A172 (cell line): ENCODE measurements at regions not wholly inside any gene's neighbourhood (a gene's known extent, or its start where the extent isn't known, plus 50 kb on each side); places are given as distances from the start of the nearest gene placed in this dataset.

ENCODE experiments used
- DNase-seq: peaks from one replicate; pipeline ENCODE4 v3.0.0-alpha.2; 2015; ENCODE audit warnings: low spot score

DNA sequence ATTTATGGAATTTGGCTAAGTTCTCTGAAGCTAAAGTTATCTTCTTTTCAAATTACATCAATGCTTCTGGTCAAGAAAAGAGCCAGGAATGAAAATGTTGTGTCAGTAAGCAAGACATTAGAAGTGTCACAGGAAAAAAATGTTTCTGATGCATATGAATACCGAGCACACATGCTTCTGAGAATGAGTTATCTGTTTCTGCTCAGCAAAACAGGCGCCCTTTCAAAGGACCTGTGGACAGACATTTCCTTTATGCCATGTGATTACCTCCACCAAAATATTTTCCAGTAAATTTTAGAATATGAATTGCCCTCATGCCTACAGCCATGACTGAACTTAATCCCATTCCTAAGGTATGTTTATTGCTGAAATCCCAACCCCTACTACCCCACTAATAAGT is 55.4 kb upstream of the RNF180 start:
- no peak for DNase-seq

DNA sequence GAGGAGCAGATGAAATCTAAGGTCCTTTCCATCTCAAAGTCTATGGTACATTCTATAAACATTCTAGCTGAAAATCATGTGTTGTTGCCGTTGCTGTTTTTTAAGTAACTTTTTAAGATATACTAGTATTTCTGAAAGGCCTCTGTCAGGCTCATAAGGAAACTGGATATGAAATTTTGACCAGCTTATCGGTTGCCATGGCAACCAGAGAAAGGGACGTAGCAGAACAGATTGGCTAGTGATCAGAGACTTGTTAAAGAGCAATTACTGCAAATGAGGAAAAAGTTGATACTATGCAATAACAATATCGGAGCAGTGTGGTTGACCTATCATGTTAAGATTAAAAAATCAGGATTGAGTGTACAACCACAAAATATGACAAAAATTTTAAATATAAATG is 57.0 kb upstream of the RNF180 start:
- no peak for DNase-seq

DNA sequence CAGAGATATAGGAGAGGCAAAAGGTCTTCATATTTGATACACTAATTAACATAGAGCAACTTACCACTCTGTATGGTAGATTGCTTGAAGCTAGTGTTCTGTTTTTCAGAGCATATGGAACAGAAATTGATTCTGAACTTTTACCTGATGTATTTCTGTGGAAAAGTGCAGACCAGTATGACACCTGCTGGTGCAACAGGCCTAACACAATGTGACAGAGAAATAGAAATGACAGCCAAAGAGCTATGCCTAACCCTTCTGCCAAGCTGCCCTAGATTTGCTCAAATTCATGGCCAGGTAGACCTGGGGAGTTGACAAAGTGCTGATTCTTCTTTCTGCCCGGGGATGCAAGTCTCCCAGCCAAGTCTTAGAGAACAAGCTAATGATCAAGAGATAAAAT is 65.4 kb upstream of the RNF180 start:
- no peak for DNase-seq

DNA sequence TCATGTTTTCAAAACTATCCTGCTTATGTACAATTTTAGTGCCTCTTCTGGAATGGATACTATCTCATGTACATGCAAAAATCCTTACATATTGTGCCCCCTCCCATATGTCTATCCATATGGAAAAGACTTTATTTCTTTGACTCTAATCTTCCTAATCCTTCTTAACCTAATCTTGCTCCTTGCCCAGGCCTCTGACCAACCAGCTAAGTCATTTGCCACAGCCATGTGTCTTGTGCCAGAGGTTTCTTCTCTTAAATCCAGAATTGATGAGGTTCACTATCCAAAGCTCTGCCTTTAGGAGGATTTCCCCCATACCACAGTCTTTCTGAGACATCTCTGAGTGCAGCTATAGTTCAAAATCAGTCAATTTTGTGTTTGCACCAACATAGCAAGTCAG is 68.9 kb upstream of the RNF180 start:
- no peak for DNase-seq

DNA sequence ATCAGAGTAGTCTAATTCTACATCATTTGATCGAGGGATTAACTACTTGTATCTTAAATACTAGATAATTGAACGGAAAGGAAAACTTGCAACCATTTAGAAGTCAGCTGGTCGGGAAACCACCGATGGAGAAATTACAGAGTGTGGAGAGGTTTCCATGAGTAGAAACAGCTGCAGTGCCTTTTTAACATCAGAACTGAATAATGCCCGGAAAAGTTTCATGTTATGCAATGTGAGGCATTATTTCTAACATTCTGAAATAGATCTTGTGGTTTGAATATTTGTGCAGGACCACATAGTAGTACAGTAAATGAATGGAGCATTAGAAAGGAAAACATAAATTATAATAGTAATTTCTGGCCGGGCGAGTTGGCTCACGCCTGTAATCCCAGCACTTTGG is 88.1 kb upstream of the RNF180 start:
- DNase-seq, result no peak

DNA sequence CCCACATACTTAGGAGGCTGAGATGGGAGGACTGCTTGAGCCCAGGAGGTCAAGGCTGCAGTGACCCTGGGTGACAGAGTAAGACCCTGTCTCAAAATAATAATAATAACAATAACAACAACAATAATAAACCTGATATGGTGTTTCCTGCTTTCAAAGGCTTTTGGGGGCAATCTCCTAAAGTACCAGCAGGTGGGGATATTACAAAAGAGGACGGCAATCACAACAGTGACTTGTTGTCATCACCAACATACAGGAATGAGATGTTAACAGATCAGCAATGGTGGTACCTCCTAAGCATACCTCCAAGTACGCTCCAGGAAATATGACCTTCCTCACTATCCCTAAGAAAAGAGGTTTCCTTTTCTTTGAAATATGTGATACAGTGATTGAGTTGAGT is 91.1 kb upstream of the RNF180 start:
- DNase-seq, result peak; percentile 24

DNA sequence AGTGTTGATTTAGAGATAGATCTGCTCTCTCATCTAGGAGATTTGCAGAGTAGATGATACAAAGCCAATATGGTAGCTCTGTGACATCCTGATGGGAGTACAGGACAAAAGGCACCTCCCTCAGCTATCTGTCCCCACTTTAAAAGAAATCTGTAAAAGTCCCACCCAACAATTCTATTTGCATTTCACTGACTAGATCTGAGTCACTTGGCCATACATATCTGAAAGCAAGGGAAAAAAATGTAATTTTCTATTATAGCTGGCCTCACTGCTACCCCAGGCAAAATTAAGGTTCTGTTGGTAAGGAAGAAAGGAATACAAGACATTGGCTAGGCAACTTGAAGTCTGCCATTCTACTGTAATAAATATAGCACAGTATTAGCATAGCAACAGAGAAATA is 96.2 kb upstream of the RNF180 start:
- DNase-seq, result no peak

DNA sequence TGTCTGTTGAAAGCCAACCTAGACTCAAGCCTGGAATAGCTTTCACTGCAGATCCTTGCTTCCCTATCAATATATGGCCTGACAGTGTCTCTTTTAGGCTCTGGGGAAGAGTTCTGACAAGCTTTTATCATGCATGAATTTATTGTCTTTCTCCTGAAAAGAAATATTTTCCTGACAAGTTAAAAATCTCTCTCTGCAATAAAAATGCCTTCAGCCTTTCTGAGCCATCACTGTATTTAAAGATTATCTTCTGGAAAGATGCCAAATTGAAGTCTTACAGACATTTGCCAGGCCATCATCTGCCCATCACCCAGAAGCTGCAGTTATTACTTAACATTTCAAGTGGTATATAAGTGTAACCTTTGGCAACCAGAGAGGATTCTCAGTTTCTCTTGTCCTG is 88.1 kb upstream of the HTR1A start:
- DNase-seq, result no peak

DNA sequence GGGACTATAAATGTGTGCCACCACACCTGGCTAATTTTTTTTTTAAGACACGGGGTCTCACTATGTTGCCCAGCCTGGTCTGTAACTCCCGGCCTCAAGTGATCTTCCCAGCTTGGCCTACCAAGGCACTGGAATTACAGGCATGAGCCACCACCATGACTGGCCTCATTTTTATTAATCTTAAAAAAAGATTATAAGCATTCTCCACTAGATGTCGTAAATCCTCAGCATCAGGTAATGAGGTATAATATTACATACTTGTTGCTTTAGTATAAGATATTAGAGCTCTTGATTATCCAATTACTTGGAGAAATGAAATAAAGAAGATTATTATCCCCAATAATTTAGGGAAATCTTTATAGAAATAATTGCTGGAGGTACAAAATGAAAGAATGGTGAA is 78.2 kb upstream of the HTR1A start:
- no peak for DNase-seq

DNA sequence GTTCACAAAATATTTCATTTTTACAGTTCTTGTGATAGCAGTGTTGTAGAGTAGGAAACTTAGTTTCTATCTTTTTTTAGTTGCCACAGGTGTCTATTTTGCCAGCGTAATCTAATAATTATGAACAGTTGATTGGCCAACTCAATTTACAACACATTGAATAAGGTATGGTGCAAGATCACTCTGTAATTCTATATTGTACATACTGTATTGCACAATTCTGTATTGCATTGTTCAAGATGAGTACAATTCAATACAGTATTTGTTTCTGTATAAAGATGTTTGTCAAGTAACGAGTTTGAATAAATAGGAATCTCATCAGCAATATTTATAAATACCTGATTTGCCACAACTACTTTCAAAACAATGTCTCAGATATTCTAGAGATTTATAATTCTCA is 64.2 kb upstream of the HTR1A start:
- DNase-seq, result no peak

DNA sequence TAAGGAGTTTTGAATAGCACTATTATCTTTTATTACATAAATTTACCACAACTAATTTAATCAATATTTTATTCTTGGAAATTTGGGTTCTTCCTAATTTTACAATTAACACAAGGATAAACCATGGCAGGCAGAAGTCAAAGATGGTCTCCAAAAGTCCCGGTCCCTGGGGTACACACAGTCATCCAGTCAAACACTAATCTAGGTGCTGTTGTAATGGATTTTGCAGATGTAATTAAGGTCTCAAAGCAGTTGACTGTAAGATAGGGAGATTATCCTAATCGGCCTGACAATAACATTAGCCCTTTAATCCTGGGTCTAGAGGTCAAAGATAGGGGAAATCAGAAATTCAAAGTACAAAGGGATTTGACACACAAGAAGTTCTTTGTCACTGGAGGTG is 57.5 kb upstream of the HTR1A start:
- DNase-seq, result no peak

DNA sequence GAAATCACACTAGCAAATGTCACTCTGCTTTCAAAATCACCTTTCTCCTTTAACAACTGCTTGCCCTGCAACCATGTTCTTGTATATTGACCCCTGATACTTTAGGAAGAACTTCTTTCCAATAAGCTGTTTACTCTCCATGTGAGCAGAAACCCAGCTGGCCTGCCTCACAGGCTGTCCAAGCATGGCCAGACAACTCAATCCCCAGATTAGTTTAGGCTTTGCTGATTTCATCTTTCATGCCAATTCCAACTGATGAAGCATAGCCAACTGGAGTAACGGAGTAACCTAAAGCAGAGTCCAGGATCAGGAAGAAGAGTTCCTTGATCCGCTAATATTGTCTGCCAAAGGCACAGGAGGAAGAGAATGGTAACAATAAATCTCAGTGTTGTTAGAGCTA is 56.7 kb upstream of the HTR1A start:
- no peak for DNase-seq

DNA sequence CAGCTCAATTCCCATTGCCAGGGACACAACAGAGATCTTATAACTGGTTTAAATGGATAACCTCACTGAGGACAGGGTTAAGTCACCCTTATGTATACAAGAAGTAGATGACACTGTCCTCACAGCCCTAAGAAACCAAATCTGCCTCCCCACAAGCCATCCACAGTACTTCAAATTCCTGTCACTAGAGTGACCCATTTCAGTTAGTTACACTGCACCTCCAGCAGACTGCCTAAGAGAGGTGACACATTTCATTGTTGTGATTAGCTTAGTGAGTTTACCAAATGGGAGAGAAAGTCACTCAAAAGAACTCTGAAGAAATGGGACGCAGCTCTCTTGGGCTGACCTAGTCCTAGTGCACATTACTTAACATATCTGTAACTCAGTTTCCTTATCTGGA is 53.6 kb upstream of the HTR1A start:
- DNase-seq, result no peak
